ENCODE measurements at regions not wholly inside any gene's neighbourhood (a gene's known extent, or its start where the extent isn't known, plus 50 kb on each side); places are given as distances from the start of the nearest gene placed in this dataset.

DNA sequence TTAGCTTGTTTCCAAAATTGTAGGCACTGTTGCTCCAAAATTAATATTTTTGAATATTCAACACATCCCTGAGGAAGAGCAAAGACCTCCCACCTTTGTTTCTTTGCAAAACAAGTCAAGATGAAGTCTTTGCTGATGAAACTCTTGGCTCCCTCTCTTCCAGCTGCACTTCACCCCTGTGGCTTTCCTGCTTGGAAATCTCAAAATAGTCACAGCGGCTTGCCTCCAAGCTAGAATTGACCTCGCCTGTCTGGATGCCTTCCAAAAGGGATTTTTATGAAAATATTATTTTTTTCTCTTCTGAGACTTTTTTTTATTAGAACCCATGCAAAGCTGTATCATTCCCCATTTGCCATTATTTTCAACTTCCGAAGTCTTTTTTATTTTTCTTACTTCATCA lies 71.1 kb upstream of the MROH9 start:
- DNase-seq (ENCODE audit: low read depth), result no peak

DNA sequence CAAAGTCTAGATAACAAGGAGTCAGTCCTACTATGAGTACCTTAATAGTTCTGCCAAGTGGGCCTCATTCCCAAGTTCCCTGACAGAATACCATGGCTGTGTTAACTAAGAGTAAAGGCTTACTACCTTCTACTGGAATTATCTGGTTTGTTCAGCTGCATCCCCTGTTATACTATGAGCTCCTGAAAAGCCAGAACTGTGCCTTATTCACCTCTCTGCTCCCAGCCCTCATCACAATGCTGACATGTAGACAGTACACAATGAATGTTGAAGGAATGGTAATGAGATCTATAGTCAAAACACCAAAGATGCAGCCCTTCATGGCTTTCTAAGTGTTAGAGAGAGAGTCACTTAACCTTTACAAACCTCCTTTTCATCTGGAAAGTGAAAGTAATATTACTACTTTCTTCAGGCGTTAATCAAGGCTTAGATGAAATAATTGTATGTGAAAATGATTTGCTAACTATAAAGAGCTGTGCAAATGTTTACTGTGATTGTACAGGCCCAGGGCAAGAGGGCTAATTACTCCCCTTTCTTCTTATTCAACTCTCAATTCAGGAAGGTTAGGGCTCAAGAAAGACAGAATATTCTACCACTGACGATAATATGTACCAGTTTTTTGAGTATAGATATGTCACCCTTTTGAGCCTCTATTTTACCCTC lies 70.3 kb upstream of the MROH9 start:
- no peak for DNase-seq (ENCODE audit: low read depth)

DNA sequence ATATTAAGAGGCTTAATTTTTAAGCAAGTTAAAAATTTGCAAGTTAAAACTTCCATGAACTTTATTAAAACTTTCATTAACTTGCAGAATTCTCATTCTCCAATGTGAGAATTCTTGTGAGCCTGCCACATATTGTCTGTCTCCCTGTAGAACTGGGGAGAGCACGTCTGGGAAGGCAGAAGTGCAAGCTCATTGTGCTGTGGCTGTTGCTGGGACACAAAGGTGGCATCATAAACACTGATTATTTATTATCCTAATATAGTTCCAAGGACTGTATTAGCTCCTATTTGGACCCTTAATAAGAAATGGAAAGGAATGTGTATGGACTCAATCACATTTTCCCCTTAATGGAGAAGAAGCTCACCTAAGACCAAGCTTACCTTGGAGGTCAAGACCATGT lies 68.7 kb upstream of the MROH9 start:
- no peak for DNase-seq (ENCODE audit: low read depth)

GRCh38 chr1:170871868-170872267 lies 63.5 kb upstream of the MROH9 start:
- no peak for DNase-seq (ENCODE audit: low read depth)

DNA sequence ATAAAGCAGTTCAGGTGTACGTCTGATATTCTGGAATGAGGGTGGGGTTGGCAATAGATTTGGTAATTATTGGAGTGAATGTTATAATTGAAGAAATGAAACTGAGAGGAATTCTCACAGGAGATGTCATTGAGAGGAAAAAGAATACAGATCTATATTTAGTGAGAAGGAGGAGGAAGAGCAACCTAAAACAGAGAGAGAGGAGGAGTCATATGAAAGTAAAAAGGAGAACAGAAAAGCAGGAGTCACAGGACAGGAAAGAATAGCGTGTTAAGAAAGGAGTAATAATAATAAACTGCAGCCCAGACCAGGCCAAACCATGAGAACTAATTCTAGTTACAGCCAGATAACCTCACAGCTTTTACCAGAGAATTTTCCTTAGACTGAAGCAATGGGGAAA lies 62.7 kb upstream of the MROH9 start:
- DNase-seq (ENCODE audit: low read depth), result no peak

- no peak for DNase-seq (ENCODE audit: low read depth)
Observed at GRCh38 chr1:170874671-170875070, 60.7 kb upstream of the MROH9 start.

DNA sequence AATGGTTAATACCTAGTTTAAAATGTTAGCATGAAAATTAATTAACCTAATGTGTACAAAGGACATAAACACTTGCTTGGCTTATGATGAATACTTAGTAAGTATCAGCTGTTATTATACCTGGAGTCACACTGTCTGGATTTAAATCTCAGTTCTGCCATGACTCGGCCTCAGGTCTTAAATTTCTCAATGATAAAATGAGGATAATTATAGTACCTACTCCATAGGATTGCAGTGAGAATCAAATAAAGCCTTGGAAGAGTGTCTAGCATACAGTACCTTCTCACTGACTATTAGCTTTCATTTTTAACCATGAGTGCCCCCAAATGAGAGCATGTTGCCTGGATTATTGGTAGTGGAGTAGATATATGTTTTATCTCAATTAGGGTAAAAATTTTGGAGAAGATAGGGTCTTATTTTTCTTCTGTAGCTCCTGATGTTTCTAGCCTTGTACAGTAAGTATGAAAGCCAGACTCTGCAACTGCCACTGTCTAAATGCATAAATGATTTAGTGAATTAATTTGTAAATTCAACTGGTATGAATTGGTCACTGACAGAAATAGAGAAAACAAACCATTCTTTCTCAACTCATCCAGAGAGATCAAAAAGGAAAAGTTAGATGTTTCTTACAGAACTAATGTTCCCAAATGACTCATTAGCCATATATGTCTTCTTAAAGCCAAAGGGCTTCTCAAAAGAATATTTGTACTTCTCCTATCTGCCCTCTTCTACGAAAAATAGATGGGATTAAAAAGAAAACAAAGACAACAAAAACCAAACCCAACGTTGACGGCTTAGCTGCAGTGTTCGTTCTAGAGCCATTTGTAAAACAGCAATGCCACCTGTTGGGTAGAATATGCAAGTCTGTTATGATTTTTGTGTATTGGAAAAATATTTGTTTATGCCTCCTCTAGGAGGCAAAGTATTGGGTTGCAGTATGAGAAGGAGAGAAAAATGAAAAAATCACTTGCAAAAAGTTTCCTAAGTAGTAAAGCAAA lies 53.8 kb upstream of the MROH9 start:
- peak; percentile 39 for DNase-seq (ENCODE audit: low read depth)
